ENCODE measurements at regions not wholly inside any gene's neighbourhood (a gene's known extent, or its start where the extent isn't known, plus 50 kb on each side); places are given as distances from the start of the nearest gene placed in this dataset.

DNA sequence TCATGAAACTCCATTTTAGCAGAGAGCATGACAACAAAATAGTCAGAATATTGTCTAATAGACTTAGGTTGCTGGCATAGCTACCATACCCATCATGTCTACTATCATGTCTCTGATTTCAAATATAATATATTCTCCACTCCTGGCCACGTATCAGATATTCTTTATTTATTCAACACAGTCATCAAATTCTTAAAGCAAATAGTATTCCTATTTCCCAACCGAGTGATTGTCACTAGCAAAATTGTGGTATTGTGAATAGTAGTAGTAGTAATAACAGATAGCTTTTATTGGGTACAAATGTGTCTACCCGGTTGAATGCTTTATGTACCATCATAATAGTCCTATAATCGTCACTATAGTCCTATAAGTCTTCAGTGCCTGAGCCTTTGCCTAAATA is 918.6 kb downstream of the KCNMA1 start:
- no peak overlapping the region for H3K27ac ChIP-seq (ENCODE audit: low read depth, low read length, poor library complexity, severe bottlenecking)
- H4K20me1 ChIP-seq (ENCODE audit: insufficient read depth, low read length) = no peaks in the 10 kb centered on the region
- no peak for DNase-seq (ENCODE audit: low spot score)
- no peak overlapping the region for H3K4me3 ChIP-seq (ENCODE audit: low read depth, low read length, poor library complexity, severe bottlenecking)
- intact Hi-C loops (cut with micrococcal nuclease; ENCODE audit: unreplicated experiment) = no loop called here
- H3K4me2 ChIP-seq (ENCODE audit: low read length) = no peak overlapping the region
- CTCF ChIA-PET (ENCODE audit: unreplicated experiment) = no interaction called here
- H3K79me2 ChIP-seq (ENCODE audit: insufficient read depth, low read depth, low read length) = no peaks in the 10 kb centered on the region
- POLR2A ChIA-PET = no interaction called here
- H3K4me1 ChIP-seq (ENCODE audit: insufficient read depth, low read length, poor library complexity, severe bottlenecking) = no peaks in the 10 kb centered on the region
- TF ChIP-seq CTCF (conservative IDR thresholded peaks at IDR 0.05; ENCODE audit: low read length) = no peak
- TF ChIP-seq EZH2phosphoT487 (IDR thresholded peaks at IDR 0.05; ENCODE audit: borderline replicate concordance, low read depth, low read length) = no peak
- no TSS peak for BruUV-seq (replicated peaks)
- H3K9me2 ChIP-seq (ENCODE audit: insufficient read depth, low read length) = no peaks in the 10 kb centered on the region
- no peak overlapping the region for H2AFZ ChIP-seq (ENCODE audit: low read length)
- H3K36me3 ChIP-seq (ENCODE audit: insufficient read depth, low read length) = no peaks in the 10 kb centered on the region
- H3K9me3 ChIP-seq (ENCODE audit: low read length) = no peaks in the 10 kb centered on the region

- TF ChIP-seq CTCF (conservative IDR thresholded peaks at IDR 0.05; ENCODE audit: low read length) = no peak
- no peak for TF ChIP-seq EZH2phosphoT487 (IDR thresholded peaks at IDR 0.05; ENCODE audit: borderline replicate concordance, low read depth, low read length)
- H3K4me1 ChIP-seq (ENCODE audit: insufficient read depth, low read length, poor library complexity, severe bottlenecking) = no peaks in the 10 kb centered on the region
- POLR2A ChIA-PET = no interaction called here
Measured at GRCh38 chr10:76717141-76717540, 920.5 kb downstream of the KCNMA1 start.

DNA sequence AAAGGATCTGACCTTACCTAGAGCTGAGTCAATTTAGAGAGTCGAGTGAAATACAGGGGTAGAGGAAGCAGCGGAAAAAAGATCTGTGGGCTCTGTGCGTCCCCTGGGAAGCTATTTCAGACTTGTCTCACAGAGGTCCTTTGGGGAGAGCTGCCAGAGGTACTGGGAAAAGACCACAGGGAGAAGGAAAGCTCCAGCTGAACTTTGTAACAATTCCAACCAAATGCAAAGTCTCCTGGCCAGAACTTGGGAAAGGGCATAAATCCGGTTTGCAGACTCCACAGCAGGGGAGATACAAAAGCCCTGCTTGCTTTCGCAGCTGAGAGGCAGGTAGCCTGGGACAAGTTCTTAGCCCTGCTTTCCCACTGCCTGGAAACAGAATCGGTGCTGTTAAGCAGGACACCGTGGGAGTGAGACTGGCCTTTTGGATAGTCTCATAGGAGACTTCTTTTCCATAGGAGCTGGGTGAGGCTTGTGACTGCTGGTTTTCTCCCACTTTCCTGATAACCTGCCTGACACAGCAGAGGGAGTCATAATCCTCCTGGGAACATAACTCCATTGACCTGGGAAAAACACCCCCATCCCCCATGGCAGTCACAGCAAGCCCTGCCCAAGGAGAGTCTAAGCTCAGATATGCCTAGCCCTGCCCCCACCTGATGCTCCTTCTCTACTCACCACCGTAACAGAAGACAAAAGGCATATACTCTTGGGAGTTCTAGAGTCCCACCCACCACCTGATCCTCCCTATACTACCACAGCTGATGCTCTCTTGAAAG is 926.2 kb downstream of the KCNMA1 start:
- intact Hi-C loops (cut with micrococcal nuclease; ENCODE audit: unreplicated experiment) = no loop called here

More at GRCh38 chr10:76717141-76717540, 920.5 kb downstream of the KCNMA1 start:
- DNase-seq (ENCODE audit: low spot score) = no peak
- CTCF ChIA-PET (ENCODE audit: unreplicated experiment) = no interaction called here
- Histone ChIP-seq H4K20me1 (ENCODE audit: insufficient read depth, low read length) (no peaks in the 10 kb centered on the region), H3K36me3 (ENCODE audit: insufficient read depth, low read length) (no peaks in the 10 kb centered on the region), H3K79me2 (ENCODE audit: insufficient read depth, low read depth, low read length) (no peaks in the 10 kb centered on the region), H3K9me3 (ENCODE audit: low read length) (no peaks in the 10 kb centered on the region), H3K27ac (ENCODE audit: low read depth, low read length, poor library complexity, severe bottlenecking) (no peak overlapping the region), H2AFZ (ENCODE audit: low read length) (no peak overlapping the region), H3K4me2 (ENCODE audit: low read length) (no peak overlapping the region), H3K4me3 (ENCODE audit: low read depth, low read length, poor library complexity, severe bottlenecking) (no peak overlapping the region), H3K9me2 (ENCODE audit: insufficient read depth, low read length) (no peaks in the 10 kb centered on the region)
- no TSS peak for BruUV-seq (replicated peaks)
- intact Hi-C loops (cut with micrococcal nuclease; ENCODE audit: unreplicated experiment) = no loop called here

More for the DNA sequence above, 926.2 kb downstream of the KCNMA1 start:
- Histone ChIP-seq H2AFZ (ENCODE audit: low read length) (no peak overlapping the region), H3K4me2 (ENCODE audit: low read length) (no peak overlapping the region), H3K4me1 (ENCODE audit: insufficient read depth, low read length, poor library complexity, severe bottlenecking) (no peaks in the 10 kb centered on the region), H3K79me2 (ENCODE audit: insufficient read depth, low read depth, low read length) (no peaks in the 10 kb centered on the region), H3K9me2 (ENCODE audit: insufficient read depth, low read length) (no peaks in the 10 kb centered on the region), H4K20me1 (ENCODE audit: insufficient read depth, low read length) (no peaks in the 10 kb centered on the region), H3K27ac (ENCODE audit: low read depth, low read length, poor library complexity, severe bottlenecking) (no peak overlapping the region), H3K9me3 (ENCODE audit: low read length) (no peaks in the 10 kb centered on the region), H3K36me3 (ENCODE audit: insufficient read depth, low read length) (no peaks in the 10 kb centered on the region), H3K4me3 (ENCODE audit: low read depth, low read length, poor library complexity, severe bottlenecking) (no peak overlapping the region)
- no TSS peak for BruUV-seq (replicated peaks)
- ChIA-PET POLR2A (interaction anchor here (0.7 kb wide), 1 partner anchor 14 kb away, joined by 3 read pairs; no protein-coding TSS in a partner anchor), CTCF (ENCODE audit: unreplicated experiment) (no interaction called here)
- TF ChIP-seq EZH2phosphoT487 (IDR thresholded peaks at IDR 0.05; ENCODE audit: borderline replicate concordance, low read depth, low read length) (no peak), CTCF (conservative IDR thresholded peaks at IDR 0.05; ENCODE audit: low read length) (no peak)
- DNase-seq (ENCODE audit: low spot score) = no peak
